GM23338 (cell line): ENCODE measurements at regions not wholly inside any gene's neighbourhood (a gene's known extent, or its start where the extent isn't known, plus 50 kb on each side); places are given as distances from the start of the nearest gene placed in this dataset.

Source experiments
- ATAC-seq: fragments of 200-7000 bp; cut with Tn5 transposase; 3 replicates; pipeline ENCODE4 v1.9.1; 2020
- DNase-seq: peaks from one replicate; pipeline ENCODE4 v3.0.0-alpha.2; 2015; ENCODE audit warnings: low spot score
- H2AFZ ChIP-seq: fragments of 200-600 bp; sonication (generic); 2 replicates; pipeline ENCODE4 v1.8.0; 2016; ENCODE audit warnings: antibody characterized with exemption, mild to moderate bottlenecking, moderate library complexity
- H3F3A ChIP-seq: fragments of 200-600 bp; sonication (generic); replicated peaks from 2 replicates; pipeline ENCODE4 v1.8.0; 2017; ENCODE audit warnings: antibody characterized with exemption, mixed run types, low read depth
- H3K27ac ChIP-seq: fragments of 200-600 bp; sonication (generic); 2 replicates; pipeline ENCODE4 v1.6.1; 2016; ENCODE audit warnings: low read depth
- H3K27me3 ChIP-seq: fragments of 200-600 bp; sonication (generic); 2 replicates; pipeline ENCODE4 v1.8.0; 2016; ENCODE audit warnings: mild to moderate bottlenecking, mixed run types, moderate library complexity; ENCODE audit not compliant: insufficient read depth
- H3K36me3 ChIP-seq: fragments of 200-600 bp; sonication (generic); 2 replicates; pipeline ENCODE4 v1.8.0; 2016; ENCODE audit warnings: mild to moderate bottlenecking; ENCODE audit not compliant: insufficient read depth
- H3K4me1 ChIP-seq: fragments of 200-600 bp; sonication (generic); 2 replicates; pipeline ENCODE4 v1.8.0; 2016; ENCODE audit warnings: mild to moderate bottlenecking, moderate library complexity; ENCODE audit not compliant: insufficient read depth
- H3K4me2 ChIP-seq: fragments of 200-600 bp; sonication (generic); 2 replicates; pipeline ENCODE4 v1.7.1; 2017; ENCODE audit warnings: mixed run types
- H3K4me3 ChIP-seq: fragments of 200-600 bp; sonication (generic); 2 replicates; pipeline ENCODE4 v1.6.1; 2016; ENCODE audit warnings: mixed run types
- H3K79me2 ChIP-seq: fragments of 200-600 bp; sonication (generic); replicated peaks from 2 replicates; pipeline ENCODE4 v1.8.0; 2017; ENCODE audit warnings: mild to moderate bottlenecking; ENCODE audit not compliant: insufficient read depth
- H3K9me2 ChIP-seq: fragments of 200-600 bp; sonication (generic); 2 replicates; pipeline ENCODE4 v1.8.0; 2017; ENCODE audit not compliant: insufficient read depth
- H4K20me1 ChIP-seq: fragments of 200-600 bp; sonication (generic); replicated peaks from 2 replicates; pipeline ENCODE4 v1.8.0; 2017; ENCODE audit warnings: mild to moderate bottlenecking; ENCODE audit not compliant: insufficient read depth
- H3K27ac Mint-ChIP-seq: 2 replicates; pipeline ENCODE4 v1.8.0; 2020; ENCODE audit warnings: inconsistent platforms, mild to moderate bottlenecking, moderate library complexity, mixed read lengths
- H3K27me3 Mint-ChIP-seq: 3 replicates; pipeline ENCODE4 v1.8.0; 2022; ENCODE audit warnings: low read depth, mild to moderate bottlenecking, moderate library complexity, mixed read lengths, inconsistent platforms; ENCODE audit not compliant: insufficient read depth, poor library complexity
- H3K36me3 Mint-ChIP-seq: 3 replicates; pipeline ENCODE4 v1.8.0; 2021; ENCODE audit warnings: low read depth, mild to moderate bottlenecking, inconsistent platforms, moderate library complexity, mixed read lengths
- H3K4me1 Mint-ChIP-seq: 3 replicates; pipeline ENCODE4 v1.8.0; 2020; ENCODE audit warnings: mild to moderate bottlenecking, inconsistent platforms, mixed read lengths
- H3K4me3 Mint-ChIP-seq: 3 replicates; pipeline ENCODE4 v1.8.0; 2021; ENCODE audit warnings: moderate library complexity, mild to moderate bottlenecking, inconsistent platforms, mixed read lengths
- H3K9me3 Mint-ChIP-seq: 3 replicates; pipeline ENCODE4 v1.8.0; 2020; ENCODE audit warnings: moderate library complexity, mild to moderate bottlenecking, inconsistent platforms, mixed read lengths
- CREB1 ChIP-seq: fragments of 250-450 bp; sonication (Bioruptor Pico); IDR thresholded peaks from 2 replicates; pipeline ENCODE4 v1.5.0; 2020; ENCODE audit warnings: low read depth, mild to moderate bottlenecking, moderate library complexity
- EZH2 ChIP-seq: fragments of 200-600 bp; sonication (generic); IDR thresholded peaks from one replicate; pipeline ENCODE4 v1.8.0; 2017; ENCODE audit warnings: antibody characterized with exemption, mild to moderate bottlenecking, low read depth; ENCODE audit not compliant: unreplicated experiment
- EZH2phosphoT487 ChIP-seq: fragments of 200-600 bp; sonication (generic); IDR thresholded peaks from one replicate; pipeline ENCODE4 v1.8.1; 2018; ENCODE audit warnings: antibody characterized with exemption; ENCODE audit not compliant: unreplicated experiment
- JUNB ChIP-seq: IDR thresholded peaks from one replicate; pipeline ENCODE4 v1.6.1; 2016; ENCODE audit warnings: antibody characterized with exemption; ENCODE audit not compliant: unreplicated experiment
- NANOG ChIP-seq: IDR thresholded peaks from 2 replicates; pipeline ENCODE4 v1.6.1; 2016; ENCODE audit warnings: antibody characterized with exemption, borderline replicate concordance
- POLR2AphosphoS5 ChIP-seq: IDR thresholded peaks from 2 replicates; pipeline ENCODE4 v1.6.1; 2016; ENCODE audit warnings: antibody characterized with exemption, low read depth
- STAT1 ChIP-seq: IDR thresholded peaks from one replicate; pipeline ENCODE4 v1.6.1; 2016; ENCODE audit warnings: antibody characterized with exemption; ENCODE audit not compliant: unreplicated experiment
- ZNF114 ChIP-seq: fragments of 250-450 bp; sonication (Bioruptor Pico); IDR thresholded peaks from 2 replicates; pipeline ENCODE4 v1.5.0; 2020; ENCODE audit warnings: mild to moderate bottlenecking, moderate library complexity
- TF ChIP-seq, protein P1 (sequence below): IDR thresholded peaks from 2 replicates; pipeline ENCODE4 v1.6.1; 2016; ENCODE audit warnings: antibody characterized with exemption
- TF ChIP-seq, protein P2 (sequence below), 2 experiments: fragments of 200-600 bp in 1 of 2; sonication (generic) in 1 of 2; conservative IDR thresholded peaks; 2 replicates each; pipeline versions ENCODE4 v1.5.1 to v1.6.1; 2016 to 2017; ENCODE audit warnings: antibody characterized with exemption in 2 of 2, low read depth in 2 of 2, mild to moderate bottlenecking in 2 of 2, moderate library complexity in 1 of 2
- TF ChIP-seq, protein P3 (sequence below): IDR thresholded peaks from one replicate; pipeline ENCODE4 v1.6.1; 2018; ENCODE audit warnings: antibody characterized with exemption; ENCODE audit not compliant: unreplicated experiment

DNA sequence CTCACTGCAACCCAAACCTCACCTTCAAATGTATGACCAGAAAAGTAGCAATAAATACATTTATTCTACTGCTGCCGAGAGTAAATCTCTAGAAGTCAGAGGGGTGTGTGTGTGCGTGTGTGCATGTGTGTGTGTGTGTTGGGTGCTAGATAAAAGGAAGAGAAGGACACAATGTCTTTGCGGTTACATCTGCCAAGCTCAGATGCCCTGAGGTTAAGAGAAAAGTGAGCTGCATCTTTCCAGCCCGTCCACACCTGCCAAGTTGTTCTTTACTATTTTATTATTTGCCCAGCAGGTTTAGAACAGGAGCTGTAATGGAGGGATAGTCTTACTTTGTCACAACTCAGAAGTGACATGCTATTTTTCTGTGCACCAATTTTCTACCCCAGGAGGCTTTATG, 54.5 kb upstream of the ANKFN1 start:
- TF ChIP-seq, protein P1, sequence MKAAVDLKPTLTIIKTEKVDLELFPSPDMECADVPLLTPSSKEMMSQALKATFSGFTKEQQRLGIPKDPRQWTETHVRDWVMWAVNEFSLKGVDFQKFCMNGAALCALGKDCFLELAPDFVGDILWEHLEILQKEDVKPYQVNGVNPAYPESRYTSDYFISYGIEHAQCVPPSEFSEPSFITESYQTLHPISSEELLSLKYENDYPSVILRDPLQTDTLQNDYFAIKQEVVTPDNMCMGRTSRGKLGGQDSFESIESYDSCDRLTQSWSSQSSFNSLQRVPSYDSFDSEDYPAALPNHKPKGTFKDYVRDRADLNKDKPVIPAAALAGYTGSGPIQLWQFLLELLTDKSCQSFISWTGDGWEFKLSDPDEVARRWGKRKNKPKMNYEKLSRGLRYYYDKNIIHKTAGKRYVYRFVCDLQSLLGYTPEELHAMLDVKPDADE = no peak
- TF ChIP-seq ZNF114 (CRISPR knock-in tag) (no peak), NANOG (no peak), EZH2phosphoT487 (no peak), EZH2 (no peak), POLR2AphosphoS5 (no peak), STAT1 (no peak), CREB1 (no peak), JUNB (no peak)
- TF ChIP-seq, protein P2, sequence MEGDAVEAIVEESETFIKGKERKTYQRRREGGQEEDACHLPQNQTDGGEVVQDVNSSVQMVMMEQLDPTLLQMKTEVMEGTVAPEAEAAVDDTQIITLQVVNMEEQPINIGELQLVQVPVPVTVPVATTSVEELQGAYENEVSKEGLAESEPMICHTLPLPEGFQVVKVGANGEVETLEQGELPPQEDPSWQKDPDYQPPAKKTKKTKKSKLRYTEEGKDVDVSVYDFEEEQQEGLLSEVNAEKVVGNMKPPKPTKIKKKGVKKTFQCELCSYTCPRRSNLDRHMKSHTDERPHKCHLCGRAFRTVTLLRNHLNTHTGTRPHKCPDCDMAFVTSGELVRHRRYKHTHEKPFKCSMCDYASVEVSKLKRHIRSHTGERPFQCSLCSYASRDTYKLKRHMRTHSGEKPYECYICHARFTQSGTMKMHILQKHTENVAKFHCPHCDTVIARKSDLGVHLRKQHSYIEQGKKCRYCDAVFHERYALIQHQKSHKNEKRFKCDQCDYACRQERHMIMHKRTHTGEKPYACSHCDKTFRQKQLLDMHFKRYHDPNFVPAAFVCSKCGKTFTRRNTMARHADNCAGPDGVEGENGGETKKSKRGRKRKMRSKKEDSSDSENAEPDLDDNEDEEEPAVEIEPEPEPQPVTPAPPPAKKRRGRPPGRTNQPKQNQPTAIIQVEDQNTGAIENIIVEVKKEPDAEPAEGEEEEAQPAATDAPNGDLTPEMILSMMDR (conservative IDR thresholded peaks at IDR 0.05; ENCODE audit: low read depth in 2 of 2) = no peak
- TF ChIP-seq, protein P3, sequence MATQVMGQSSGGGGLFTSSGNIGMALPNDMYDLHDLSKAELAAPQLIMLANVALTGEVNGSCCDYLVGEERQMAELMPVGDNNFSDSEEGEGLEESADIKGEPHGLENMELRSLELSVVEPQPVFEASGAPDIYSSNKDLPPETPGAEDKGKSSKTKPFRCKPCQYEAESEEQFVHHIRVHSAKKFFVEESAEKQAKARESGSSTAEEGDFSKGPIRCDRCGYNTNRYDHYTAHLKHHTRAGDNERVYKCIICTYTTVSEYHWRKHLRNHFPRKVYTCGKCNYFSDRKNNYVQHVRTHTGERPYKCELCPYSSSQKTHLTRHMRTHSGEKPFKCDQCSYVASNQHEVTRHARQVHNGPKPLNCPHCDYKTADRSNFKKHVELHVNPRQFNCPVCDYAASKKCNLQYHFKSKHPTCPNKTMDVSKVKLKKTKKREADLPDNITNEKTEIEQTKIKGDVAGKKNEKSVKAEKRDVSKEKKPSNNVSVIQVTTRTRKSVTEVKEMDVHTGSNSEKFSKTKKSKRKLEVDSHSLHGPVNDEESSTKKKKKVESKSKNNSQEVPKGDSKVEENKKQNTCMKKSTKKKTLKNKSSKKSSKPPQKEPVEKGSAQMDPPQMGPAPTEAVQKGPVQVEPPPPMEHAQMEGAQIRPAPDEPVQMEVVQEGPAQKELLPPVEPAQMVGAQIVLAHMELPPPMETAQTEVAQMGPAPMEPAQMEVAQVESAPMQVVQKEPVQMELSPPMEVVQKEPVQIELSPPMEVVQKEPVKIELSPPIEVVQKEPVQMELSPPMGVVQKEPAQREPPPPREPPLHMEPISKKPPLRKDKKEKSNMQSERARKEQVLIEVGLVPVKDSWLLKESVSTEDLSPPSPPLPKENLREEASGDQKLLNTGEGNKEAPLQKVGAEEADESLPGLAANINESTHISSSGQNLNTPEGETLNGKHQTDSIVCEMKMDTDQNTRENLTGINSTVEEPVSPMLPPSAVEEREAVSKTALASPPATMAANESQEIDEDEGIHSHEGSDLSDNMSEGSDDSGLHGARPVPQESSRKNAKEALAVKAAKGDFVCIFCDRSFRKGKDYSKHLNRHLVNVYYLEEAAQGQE = no peak
- H4K20me1 ChIP-seq = no peaks in the 10 kb centered on the region
- H3K27me3 ChIP-seq = no peaks in the 10 kb centered on the region
- ATAC-seq = no peak
- no peaks in the 10 kb centered on the region for H3K79me2 ChIP-seq
- Mint-ChIP-seq H3K4me3 (no peak overlapping the region), H3K27me3 (peaks cover 6% of the 10 kb centered on the region), H3K27ac (no peak overlapping the region), H3K9me3 (no peaks in the 10 kb centered on the region), H3K4me1 (peaks cover 2% of the 10 kb centered on the region; the same call in 1 of the 3 replicates), H3K36me3 (no peaks in the 10 kb centered on the region)
- no peaks in the 10 kb centered on the region for H3K36me3 ChIP-seq
- H3K4me1 ChIP-seq = no peaks in the 10 kb centered on the region
- no peak overlapping the region for H2AFZ ChIP-seq
- no peak overlapping the region for H3K27ac ChIP-seq
- DNase-seq = no peak
- H3F3A ChIP-seq = no peaks in the 10 kb centered on the region
- H3K4me3 ChIP-seq = no peak overlapping the region
- peaks cover 11% of the 10 kb centered on the region for H3K9me2 ChIP-seq
- no peak overlapping the region for H3K4me2 ChIP-seq

DNA sequence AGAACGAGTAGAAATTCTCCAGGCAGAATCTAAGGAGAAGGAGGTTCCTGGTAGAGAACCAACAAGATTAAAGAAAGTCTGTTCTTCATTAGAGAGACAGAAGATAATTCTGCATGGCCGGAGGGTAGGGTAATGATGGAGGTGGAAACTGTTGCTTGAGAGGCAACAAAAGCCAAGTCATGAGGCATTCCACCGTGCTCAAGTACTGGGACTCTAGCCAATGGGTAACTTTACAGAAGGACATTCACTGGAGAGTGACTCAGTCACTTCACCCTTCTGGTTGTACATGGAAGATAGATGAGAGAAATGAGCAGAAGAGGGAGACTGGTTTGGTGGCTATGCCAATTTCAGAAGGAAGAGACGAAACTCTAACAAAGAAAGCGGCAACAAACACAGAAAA, 53.6 kb upstream of the ANKFN1 start:
- Mint-ChIP-seq H3K4me3 (no peak overlapping the region), H3K4me1 (peaks cover 2% of the 10 kb centered on the region; the same call in 1 of the 3 replicates), H3K27me3 (peaks cover 6% of the 10 kb centered on the region), H3K36me3 (no peaks in the 10 kb centered on the region), H3K9me3 (no peaks in the 10 kb centered on the region), H3K27ac (no peak overlapping the region)
- H3F3A ChIP-seq = no peaks in the 10 kb centered on the region
- H2AFZ ChIP-seq = no peak overlapping the region
- H3K79me2 ChIP-seq = no peaks in the 10 kb centered on the region
- H3K4me2 ChIP-seq = no peak overlapping the region
- no peak overlapping the region for H3K4me3 ChIP-seq
- no peaks in the 10 kb centered on the region for H4K20me1 ChIP-seq
- H3K9me2 ChIP-seq = peaks cover 11% of the 10 kb centered on the region
- no peaks in the 10 kb centered on the region for H3K27me3 ChIP-seq
- ATAC-seq (no peak), DNase-seq (no peak)
- no peak overlapping the region for H3K27ac ChIP-seq
- H3K4me1 ChIP-seq = no peaks in the 10 kb centered on the region
- H3K36me3 ChIP-seq = no peaks in the 10 kb centered on the region
- TF ChIP-seq EZH2phosphoT487 = no peak
- TF ChIP-seq EZH2 = no peak
- TF ChIP-seq, protein P1 = no peak
- no peak for TF ChIP-seq CREB1
- TF ChIP-seq NANOG = no peak
